Mesenchymal stem cell (in vitro differentiated cells and primary cell): ENCODE measurements at regions not wholly inside any gene's neighbourhood (a gene's known extent, or its start where the extent isn't known, plus 50 kb on each side); places are given as distances from the start of the nearest gene placed in this dataset.
"Not testable (repeated sequence)": the region's sequence is repeated elsewhere in the genome, so short reads cannot be mapped to it uniquely, and the experiment has no call there.

Experiments used
- DNase-seq: peaks from one replicate; pipeline ENCODE4 v3.0.0-alpha.2; 2013
- H2AFZ ChIP-seq: one replicate; pipeline ENCODE4 v1.6.1; 2013; ENCODE audit warnings: low read depth, mild to moderate bottlenecking, control low read depth, inconsistent platforms, low read length, moderate library complexity
- H2AK5ac ChIP-seq: 2 replicates; pipeline ENCODE4 v1.6.1; 2013; ENCODE audit warnings: low read length, moderate library complexity, mild to moderate bottlenecking, inconsistent platforms; ENCODE audit not compliant: severe bottlenecking
- H2BK120ac ChIP-seq: one replicate; pipeline ENCODE4 v1.6.1; 2013; ENCODE audit warnings: low read depth, mild to moderate bottlenecking, inconsistent platforms, low read length, moderate library complexity
- H2BK12ac ChIP-seq, 2 experiments: one replicate each; pipeline ENCODE4 v1.6.1; 2013; ENCODE audit warnings: inconsistent platforms in 2 of 2, low read length in 2 of 2, mild to moderate bottlenecking in 2 of 2, moderate library complexity in 2 of 2, control low read depth in 1 of 2
- H2BK15ac ChIP-seq: one replicate; pipeline ENCODE4 v1.6.1; 2013; ENCODE audit warnings: mild to moderate bottlenecking, low read depth, inconsistent platforms; ENCODE audit not compliant: poor library complexity, severe bottlenecking
- H2BK5ac ChIP-seq: 2 replicates; pipeline ENCODE4 v1.6.1; 2013; ENCODE audit warnings: low read depth, mild to moderate bottlenecking, low read length, control low read depth, inconsistent platforms; ENCODE audit not compliant: poor library complexity, severe bottlenecking
- H3K14ac ChIP-seq, 2 experiments: one replicate each; pipeline ENCODE4 v1.6.1; 2013; ENCODE audit warnings: inconsistent platforms in 2 of 2, low read length in 2 of 2, control low read depth in 1 of 2, mild to moderate bottlenecking in 1 of 2, moderate library complexity in 1 of 2
- H3K18ac ChIP-seq, 2 experiments: one replicate each; pipeline ENCODE4 v1.6.1; 2013; ENCODE audit warnings: inconsistent platforms in 2 of 2, low read length in 2 of 2, control low read depth in 1 of 2, low read depth in 1 of 2, mild to moderate bottlenecking in 1 of 2
- H3K23ac ChIP-seq, 2 experiments: one replicate each; pipeline ENCODE4 v1.6.1; 2013; ENCODE audit warnings: inconsistent platforms in 2 of 2, low read length in 2 of 2, mild to moderate bottlenecking in 2 of 2, moderate library complexity in 2 of 2, control low read depth in 1 of 2
- H3K27ac ChIP-seq: 2 replicates; pipeline ENCODE4 v1.5.1; 2013; ENCODE audit warnings: mild to moderate bottlenecking, moderate library complexity, low read length, control low read depth, inconsistent platforms; ENCODE audit not compliant: poor library complexity, severe bottlenecking
- H3K27me3 ChIP-seq, 2 experiments: 2 replicates each; pipeline versions ENCODE4 v1.6.1 to v1.7.0; 2013; ENCODE audit warnings: low read length in 2 of 2, mild to moderate bottlenecking in 2 of 2, moderate library complexity in 2 of 2, control low read depth in 1 of 2, inconsistent platforms in 1 of 2; ENCODE audit not compliant: control insufficient read depth in 1 of 2, insufficient read depth in 1 of 2
- H3K36me3 ChIP-seq, 2 experiments: 2 replicates each; pipeline versions ENCODE4 v1.6.1 to v1.7.0; 2013; ENCODE audit warnings: low read length in 2 of 2, control low read depth in 1 of 2, inconsistent platforms in 1 of 2, low read depth in 1 of 2, mild to moderate bottlenecking in 1 of 2; ENCODE audit not compliant: insufficient read depth in 2 of 2, control insufficient read depth in 1 of 2
- H3K4ac ChIP-seq, 2 experiments: one replicate each; pipeline ENCODE4 v1.6.1; 2013; ENCODE audit warnings: inconsistent platforms in 2 of 2, low read length in 2 of 2, mild to moderate bottlenecking in 2 of 2, moderate library complexity in 2 of 2, control low read depth in 1 of 2, low read depth in 1 of 2
- H3K4me1 ChIP-seq: 2 replicates; pipeline ENCODE4 v1.6.1; 2013; ENCODE audit warnings: low read depth, low read length, control low read depth; ENCODE audit not compliant: control insufficient read depth, insufficient read depth
- H3K4me2 ChIP-seq: 2 replicates; pipeline ENCODE4 v1.6.1; 2013; ENCODE audit warnings: low read length, mild to moderate bottlenecking, inconsistent platforms; ENCODE audit not compliant: poor library complexity, severe bottlenecking
- H3K4me3 ChIP-seq, 2 experiments: 2 replicates each; pipeline versions ENCODE4 v1.5.1 to v1.7.0; 2013; ENCODE audit warnings: low read length in 2 of 2, mild to moderate bottlenecking in 2 of 2, control low read depth in 1 of 2, low read depth in 1 of 2; ENCODE audit not compliant: insufficient read depth in 1 of 2
- H3K79me1 ChIP-seq: replicated peaks from 2 replicates; pipeline ENCODE4 v1.6.1; 2013; ENCODE audit warnings: mild to moderate bottlenecking, control low read depth, low read length, inconsistent platforms; ENCODE audit not compliant: poor library complexity, severe bottlenecking
- H3K9ac ChIP-seq: 2 replicates; pipeline ENCODE4 v1.7.0; 2013; ENCODE audit warnings: mild to moderate bottlenecking, low read length, moderate library complexity
- H3K9me3 ChIP-seq: 2 replicates; pipeline ENCODE4 v1.7.0; 2013; ENCODE audit warnings: mild to moderate bottlenecking, low read length; ENCODE audit not compliant: control insufficient read depth
- H4K8ac ChIP-seq: one replicate; pipeline ENCODE4 v1.6.1; 2013; ENCODE audit warnings: inconsistent platforms, mild to moderate bottlenecking, low read length, moderate library complexity
- H4K91ac ChIP-seq: one replicate; pipeline ENCODE4 v1.6.1; 2013; ENCODE audit warnings: mild to moderate bottlenecking, low read length, inconsistent platforms
- WGBS: methylation state at CpG from one replicate; pipeline ENCODE4 v1.1.7; 2013; ENCODE audit warnings: mixed read lengths; 5-methylcytosine and 5-hydroxymethylcytosine counted together

GRCh38 chr1:215409546-215409945 is 157.6 kb upstream of the KCTD3 start:
- H3K14ac ChIP-seq = not testable (repeated sequence)

GRCh38 chr1:215415521-215415920 is 151.6 kb upstream of the KCTD3 start:
- H4K91ac ChIP-seq, H2BK5ac ChIP-seq, H3K4ac ChIP-seq, H3K4me3 ChIP-seq, H2BK15ac ChIP-seq, H3K9me3 ChIP-seq, H3K4me2 ChIP-seq, DNase-seq, H3K27ac ChIP-seq, H3K23ac ChIP-seq, H2AFZ ChIP-seq, H4K8ac ChIP-seq, H3K9ac ChIP-seq, H3K36me3 ChIP-seq, H2BK12ac ChIP-seq, H3K4me1 ChIP-seq, H3K27me3 ChIP-seq, H3K14ac ChIP-seq, H2BK120ac ChIP-seq, H3K18ac ChIP-seq, H2AK5ac ChIP-seq, H3K79me1 ChIP-seq: not testable (repeated sequence)
- 60% methylated on average over 1 of the region's 5 CpGs for WGBS

More at GRCh38 chr1:215409546-215409945, 157.6 kb upstream of the KCTD3 start:
- not testable (repeated sequence) for H3K79me1 ChIP-seq, H4K91ac ChIP-seq, H2BK12ac ChIP-seq, H2BK5ac ChIP-seq, H3K36me3 ChIP-seq, H3K23ac ChIP-seq, H2AFZ ChIP-seq, H3K9ac ChIP-seq, H3K27me3 ChIP-seq, H3K4me3 ChIP-seq, H2BK120ac ChIP-seq, H4K8ac ChIP-seq, H3K18ac ChIP-seq, H3K4me2 ChIP-seq, H3K4me1 ChIP-seq, H2AK5ac ChIP-seq, DNase-seq, H3K4ac ChIP-seq, H2BK15ac ChIP-seq, H3K27ac ChIP-seq, H3K9me3 ChIP-seq
- 86% methylated on average over 3 of the region's 4 CpGs for WGBS

GRCh38 chr1:215416497-215416896 is 150.6 kb upstream of the KCTD3 start:
- no peak overlapping the region for H3K4me2 ChIP-seq
- no peaks in the 10 kb centered on the region for H3K9me3 ChIP-seq
- H3K79me1 ChIP-seq = no peaks in the 10 kb centered on the region
- H3K9ac ChIP-seq = no peak overlapping the region
- H3K4me3 ChIP-seq = no peak overlapping the region
- WGBS = 88% methylated on average over 2 of the region's 2 CpGs
- no peak overlapping the region for H3K4ac ChIP-seq
- no peak for DNase-seq
- no peak overlapping the region for H3K23ac ChIP-seq
- H2BK12ac ChIP-seq = peak overlapping the region in 1 of 2 experiments; percentile 49
- no peak overlapping the region for H2AK5ac ChIP-seq
- H3K4me1 ChIP-seq = no peaks in the 10 kb centered on the region
- H3K27ac ChIP-seq = no peak overlapping the region
- no peak overlapping the region for H4K91ac ChIP-seq
- no peak overlapping the region for H2BK15ac ChIP-seq
- H3K27me3 ChIP-seq = no peaks in the 10 kb centered on the region
- no peak overlapping the region for H2BK5ac ChIP-seq
- no peak overlapping the region for H2AFZ ChIP-seq
- H3K36me3 ChIP-seq = no peaks in the 10 kb centered on the region
- no peak overlapping the region for H2BK120ac ChIP-seq
- H4K8ac ChIP-seq = no peak overlapping the region
- H3K14ac ChIP-seq = no peak overlapping the region
- H3K18ac ChIP-seq = peak overlapping the region in 1 of 2 experiments; percentile 0

GRCh38 chr1:215417122-215417521 is 150.0 kb upstream of the KCTD3 start:
- Histone ChIP-seq H2BK5ac (no peak overlapping the region), H2BK120ac (no peak overlapping the region), H3K79me1 (no peaks in the 10 kb centered on the region), H2BK12ac (no peak overlapping the region), H4K8ac (no peak overlapping the region), H2BK15ac (no peak overlapping the region), H3K4me1 (no peaks in the 10 kb centered on the region), H2AK5ac (no peak overlapping the region), H3K27ac (no peak overlapping the region), H3K27me3 (no peaks in the 10 kb centered on the region), H3K14ac (no peak overlapping the region), H3K4ac (no peak overlapping the region), H3K9ac (no peak overlapping the region), H3K18ac (no peak overlapping the region), H3K9me3 (no peaks in the 10 kb centered on the region), H3K36me3 (no peaks in the 10 kb centered on the region), H3K23ac (no peak overlapping the region), H4K91ac (no peak overlapping the region), H2AFZ (no peak overlapping the region), H3K4me3 (no peak overlapping the region), H3K4me2 (no peak overlapping the region)
- no peak for DNase-seq
- WGBS = 97% methylated on average over 2 of the region's 5 CpGs
